HCT116 (cell line): ENCODE measurements at regions not wholly inside any gene's neighbourhood (a gene's known extent, or its start where the extent isn't known, plus 50 kb on each side); places are given as distances from the start of the nearest gene placed in this dataset.

ENCODE experiments used
- ATAC-seq: fragments of 200-7000 bp; cut with Tn5 transposase; 2 replicates; pipeline ENCODE4 v1.9.1; 2020; ENCODE audit warnings: mild to moderate bottlenecking, moderate library complexity
- BruUV-seq: library from RNA; stranded (reverse); fragments of 400-500 nt; replicated peaks from 2 replicates; lab custom pipeline; 2021; lab: Mats Ljungman, UMichigan
- CTCF ChIA-PET: fragments of 300-600 bp; sonication (Branson Sonifier 250); formaldehyde crosslinking; loops from one replicate; lab custom pipeline; 2021; ENCODE audit warnings: antibody characterized with exemption; lab: Charles Lee
- POLR2A ChIA-PET: fragments of 300-600, 350-600 bp; sonication (Branson Sonifier 250); formaldehyde crosslinking; loops from one replicate; lab custom pipeline; 2021; ENCODE audit warnings: antibody characterized with exemption; lab: Charles Lee
- RAD21 ChIA-PET, 2 experiments: fragments of 300-600 bp; sonication (Branson Sonifier 250); formaldehyde crosslinking; loops; one replicate each; lab custom pipeline; 2023; ENCODE audit warnings: low total read pairs in 2 of 2; ENCODE audit not compliant: uncharacterized antibody in 2 of 2, unreplicated experiment in 2 of 2, low non-redundant PET in 1 of 2; lab: Charles Lee
- DNase-seq: peaks from one replicate; pipeline ENCODE4 v3.0.0-alpha.2; 2010; ENCODE audit warnings: low read depth, low spot score
- H2AFZ ChIP-seq: fragments of 200-600 bp; shearing (Covaris generic), sonication (generic); 2 replicates; pipeline ENCODE4 v1.6.1; 2017; ENCODE audit warnings: low read depth, mixed run types, mixed read lengths, antibody characterized with exemption, low read length; ENCODE audit not compliant: poor library complexity, severe bottlenecking
- H3K27ac ChIP-seq: 2 replicates; pipeline ENCODE4 v1.5.1; 2012; ENCODE audit warnings: low read depth, low read length
- H3K27me3 ChIP-seq: fragments of 200-600 bp; sonication (generic); 2 replicates; pipeline ENCODE4 v1.6.1; 2016; ENCODE audit warnings: mixed run types, low read length, mixed read lengths; ENCODE audit not compliant: insufficient read depth
- H3K36me3 ChIP-seq, 2 experiments: fragments of 200-500 bp in 1 of 2; fragments of 200-600 bp in 1 of 2; sonication (Bioruptor generic) in 1 of 2; sonication (generic) in 1 of 2; 2 replicates each; pipeline versions ENCODE4 v1.5.1 to v1.6.1; 2014 to 2016; ENCODE audit warnings: low read length in 2 of 2, inconsistent platforms in 1 of 2, mixed read lengths in 1 of 2, mixed run types in 1 of 2; ENCODE audit not compliant: insufficient read depth in 2 of 2, control insufficient read depth in 1 of 2
- H3K4me1 ChIP-seq, 2 experiments: fragments of 200-600 bp in 1 of 2; sonication (generic) in 1 of 2; 2 replicates each; pipeline versions ENCODE4 v1.5.1 to v1.6.1; 2012 to 2017; ENCODE audit warnings: low read length in 2 of 2, inconsistent platforms in 1 of 2, mild to moderate bottlenecking in 1 of 2, mixed read lengths in 1 of 2, mixed run types in 1 of 2, moderate library complexity in 1 of 2; ENCODE audit not compliant: insufficient read depth in 2 of 2, control insufficient read depth in 1 of 2
- H3K4me2 ChIP-seq: fragments of 200-600 bp; sonication (generic); 2 replicates; pipeline ENCODE4 v1.6.1; 2017; ENCODE audit warnings: mixed run types, low read length, mixed read lengths
- H3K4me3 ChIP-seq, 2 experiments: fragments of 200-600 bp in 1 of 2; sonication (generic) in 1 of 2; replicated peaks in 1 of 2; 2 replicates each; pipeline ENCODE4 v1.5.1; 2011 to 2016; ENCODE audit warnings: low read length in 2 of 2, control low read depth in 1 of 2, low read depth in 1 of 2, mild to moderate bottlenecking in 1 of 2, mixed read lengths in 1 of 2, mixed run types in 1 of 2
- H3K79me2 ChIP-seq: fragments of 200-600 bp; sonication (generic); 2 replicates; pipeline ENCODE4 v1.6.1; 2017; ENCODE audit warnings: mild to moderate bottlenecking, mixed run types, low read length, moderate library complexity, mixed read lengths; ENCODE audit not compliant: insufficient read depth
- H3K9ac ChIP-seq: fragments of 200-600 bp; sonication (generic); 2 replicates; pipeline ENCODE4 v1.6.1; 2016; ENCODE audit warnings: low read length, mixed read lengths
- H3K9me2 ChIP-seq: fragments of 200-600 bp; sonication (generic), shearing (Covaris generic); 2 replicates; pipeline ENCODE4 v1.6.1; 2017; ENCODE audit warnings: mixed run types, mild to moderate bottlenecking, moderate library complexity; ENCODE audit not compliant: insufficient read depth
- H3K9me3 ChIP-seq, 2 experiments: fragments of 200-500 bp in 1 of 2; fragments of 200-600 bp in 1 of 2; sonication (Bioruptor generic) in 1 of 2; sonication (generic) in 1 of 2; 2 replicates each; pipeline ENCODE4 v1.6.1; 2014 to 2017; ENCODE audit warnings: low read length in 2 of 2, mixed read lengths in 2 of 2, inconsistent platforms in 1 of 2, low read depth in 1 of 2, mild to moderate bottlenecking in 1 of 2, mixed run types in 1 of 2, moderate library complexity in 1 of 2; ENCODE audit not compliant: control insufficient read depth in 1 of 2, insufficient read depth in 1 of 2
- H4K20me1 ChIP-seq: fragments of 200-600 bp; sonication (generic), shearing (Covaris generic); 2 replicates; pipeline ENCODE4 v1.6.1; 2017; ENCODE audit warnings: mixed run types, mild to moderate bottlenecking, moderate library complexity; ENCODE audit not compliant: insufficient read depth
- CEBPB ChIP-seq: IDR thresholded peaks from 2 replicates; pipeline ENCODE4 v1.6.1; 2012; ENCODE audit warnings: low read depth
- EGR1 ChIP-seq: IDR thresholded peaks from 2 replicates; pipeline ENCODE4 v1.6.1; 2012; ENCODE audit warnings: low read depth
- EZH2phosphoT487 ChIP-seq: fragments of 200-600 bp; IDR thresholded peaks from 2 replicates; pipeline ENCODE4 v1.6.1; 2018; ENCODE audit warnings: antibody characterized with exemption, borderline replicate concordance
- FOSL1 ChIP-seq: IDR thresholded peaks from 2 replicates; pipeline ENCODE4 v1.6.1; 2012; ENCODE audit warnings: low read depth
- POLR2A ChIP-seq: IDR thresholded peaks from 2 replicates; pipeline ENCODE4 v1.7.0; 2011; ENCODE audit warnings: borderline replicate concordance; ENCODE audit not compliant: insufficient read depth, insufficient read length; ENCODE audit errors: extremely low read depth
- POLR2AphosphoS5 ChIP-seq: IDR thresholded peaks from 2 replicates; pipeline ENCODE4 v1.6.1; 2011; ENCODE audit warnings: mild to moderate bottlenecking, low read depth, low read length, moderate library complexity
- SIN3A ChIP-seq: IDR thresholded peaks from 2 replicates; pipeline ENCODE4 v1.6.1; 2012; ENCODE audit warnings: low read depth
- SP1 ChIP-seq: IDR thresholded peaks from 2 replicates; pipeline ENCODE4 v1.6.1; 2012; ENCODE audit warnings: low read depth
- TCF7L2 ChIP-seq: IDR thresholded peaks from 2 replicates; pipeline ENCODE4 v1.7.0; 2011; ENCODE audit warnings: borderline replicate concordance, inconsistent platforms; ENCODE audit not compliant: insufficient read depth, insufficient read length; ENCODE audit errors: extremely low read depth
- YY1 ChIP-seq: IDR thresholded peaks from 2 replicates; pipeline ENCODE4 v1.6.1; 2011; ENCODE audit warnings: low read length, low read depth, moderate library complexity, mild to moderate bottlenecking; ENCODE audit not compliant: insufficient replicate concordance; ENCODE audit errors: extremely low read depth
- ZFX ChIP-seq: fragments of 450-650 bp; IDR thresholded peaks from 2 replicates; pipeline ENCODE4 v1.6.1; 2017
- ZNF274 ChIP-seq: fragments of 200-500 bp; sonication (Bioruptor generic); IDR thresholded peaks from 2 replicates; pipeline ENCODE4 v1.6.1; 2014; ENCODE audit warnings: mild to moderate bottlenecking, low read depth, low read length, inconsistent platforms
- intact Hi-C: fragments of 100-400 bp; cut with micrococcal nuclease; formaldehyde crosslinking; loops from 2 replicates; pipeline ENCODE4 v1.10.0; 2022
- TF ChIP-seq, protein P1 (sequence below): IDR thresholded peaks from 2 replicates; pipeline ENCODE4 v1.6.1; 2011; ENCODE audit warnings: mild to moderate bottlenecking, low read length, moderate library complexity; ENCODE audit not compliant: insufficient replicate concordance; ENCODE audit errors: extremely low read depth
- TF ChIP-seq, protein P2 (sequence below): IDR thresholded peaks from 2 replicates; pipeline ENCODE4 v1.6.1; 2012; ENCODE audit warnings: low read depth
- TF ChIP-seq, protein P3 (sequence below): IDR thresholded peaks from 2 replicates; pipeline ENCODE4 v1.6.1; 2012

DNA sequence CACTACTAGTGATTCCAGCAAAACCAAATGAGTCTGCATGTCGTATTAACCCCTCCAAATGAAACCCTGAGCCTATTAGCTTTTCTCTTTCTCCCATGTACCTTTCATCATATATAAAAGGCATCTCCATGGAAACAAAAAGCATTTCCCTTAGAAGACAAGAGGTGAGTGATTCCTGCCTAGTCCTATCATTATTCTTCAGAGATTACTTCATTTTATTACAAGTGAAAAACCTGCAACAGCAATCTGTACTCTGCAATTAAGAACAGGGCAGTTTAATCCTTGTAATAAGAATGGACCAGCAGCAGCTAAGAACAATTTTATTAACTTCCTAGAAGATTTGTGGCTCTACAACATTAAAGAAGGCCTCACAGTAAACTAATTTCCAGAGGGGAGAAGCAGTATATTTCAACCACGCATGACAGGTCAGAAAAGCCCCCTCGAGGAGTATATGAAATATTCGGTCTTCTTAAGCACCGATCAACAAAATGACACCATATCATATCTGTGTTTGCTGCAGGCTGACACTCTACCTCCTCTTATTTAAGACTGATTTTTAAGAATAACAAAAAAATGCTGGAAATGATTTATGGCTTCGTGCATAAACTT, 132.3 kb upstream of the TFPI start:
- CTCF ChIA-PET: no interaction called here
- TF ChIP-seq SIN3A (no peak), ZFX (no peak), YY1 (no peak), ZNF274 (no peak)
- Histone ChIP-seq H3K4me3 (no peak overlapping the region), H2AFZ (no peak overlapping the region), H3K9ac (no peak overlapping the region), H3K79me2 (no peaks in the 10 kb centered on the region), H3K27ac (no peak overlapping the region), H3K27me3 (no peaks in the 10 kb centered on the region), H3K36me3 (no peaks in the 10 kb centered on the region), H3K9me2 (no peaks in the 10 kb centered on the region), H3K4me1 (no peaks in the 10 kb centered on the region; a peak in 1 of 4 replicates), H3K4me2 (no peak overlapping the region), H3K9me3 (no peaks in the 10 kb centered on the region), H4K20me1 (no peaks in the 10 kb centered on the region)
- intact Hi-C loops: no loop called here
- RAD21 ChIA-PET: no interaction called here
- no peak for ATAC-seq
- no TSS peak for BruUV-seq
- no peak for DNase-seq
- POLR2A ChIA-PET: no interaction called here

DNA sequence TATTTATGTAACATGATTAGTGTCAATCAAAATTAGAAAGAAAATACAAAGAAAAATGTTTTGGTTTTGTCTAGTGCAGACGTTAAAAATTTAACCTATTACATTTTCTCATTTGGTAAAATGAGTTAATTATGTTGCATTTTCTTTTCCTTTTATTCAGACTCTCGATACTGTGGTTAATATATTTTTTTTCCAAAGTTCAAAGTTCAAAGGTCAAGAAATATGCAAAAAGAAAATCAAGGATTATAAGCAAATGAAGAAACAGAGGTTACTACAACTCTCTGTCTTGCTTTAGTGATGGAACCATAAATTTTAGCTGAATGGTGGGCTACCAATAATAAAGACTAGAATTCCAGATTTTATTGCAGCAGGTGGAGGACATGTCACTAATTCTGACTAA, 133.3 kb upstream of the TFPI start:
- no TSS peak for BruUV-seq
- RAD21 ChIA-PET: no interaction called here
- Histone ChIP-seq H3K9me3 (no peaks in the 10 kb centered on the region), H3K9me2 (no peaks in the 10 kb centered on the region), H3K4me3 (no peak overlapping the region), H3K36me3 (no peaks in the 10 kb centered on the region), H3K79me2 (no peaks in the 10 kb centered on the region), H3K4me1 (no peaks in the 10 kb centered on the region; a peak in 1 of 4 replicates), H4K20me1 (no peaks in the 10 kb centered on the region), H3K9ac (no peak overlapping the region), H2AFZ (no peak overlapping the region), H3K4me2 (no peak overlapping the region), H3K27me3 (no peaks in the 10 kb centered on the region), H3K27ac (no peak overlapping the region)
- no peak for ATAC-seq
- POLR2A ChIA-PET: no interaction called here
- DNase-seq: no peak
- CTCF ChIA-PET: no interaction called here
- intact Hi-C loops: no loop called here
- TF ChIP-seq, protein P1, sequence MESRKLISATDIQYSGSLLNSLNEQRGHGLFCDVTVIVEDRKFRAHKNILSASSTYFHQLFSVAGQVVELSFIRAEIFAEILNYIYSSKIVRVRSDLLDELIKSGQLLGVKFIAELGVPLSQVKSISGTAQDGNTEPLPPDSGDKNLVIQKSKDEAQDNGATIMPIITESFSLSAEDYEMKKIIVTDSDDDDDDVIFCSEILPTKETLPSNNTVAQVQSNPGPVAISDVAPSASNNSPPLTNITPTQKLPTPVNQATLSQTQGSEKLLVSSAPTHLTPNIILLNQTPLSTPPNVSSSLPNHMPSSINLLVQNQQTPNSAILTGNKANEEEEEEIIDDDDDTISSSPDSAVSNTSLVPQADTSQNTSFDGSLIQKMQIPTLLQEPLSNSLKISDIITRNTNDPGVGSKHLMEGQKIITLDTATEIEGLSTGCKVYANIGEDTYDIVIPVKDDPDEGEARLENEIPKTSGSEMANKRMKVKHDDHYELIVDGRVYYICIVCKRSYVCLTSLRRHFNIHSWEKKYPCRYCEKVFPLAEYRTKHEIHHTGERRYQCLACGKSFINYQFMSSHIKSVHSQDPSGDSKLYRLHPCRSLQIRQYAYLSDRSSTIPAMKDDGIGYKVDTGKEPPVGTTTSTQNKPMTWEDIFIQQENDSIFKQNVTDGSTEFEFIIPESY: no peak
- TF ChIP-seq EZH2phosphoT487 (no peak), EGR1 (no peak), POLR2AphosphoS5 (no peak), SIN3A (no peak), FOSL1 (no peak), ZFX (no peak), CEBPB (no peak), SP1 (no peak), TCF7L2 (no peak), POLR2A (no peak), YY1 (no peak), ZNF274 (no peak)
- TF ChIP-seq, protein P2, sequence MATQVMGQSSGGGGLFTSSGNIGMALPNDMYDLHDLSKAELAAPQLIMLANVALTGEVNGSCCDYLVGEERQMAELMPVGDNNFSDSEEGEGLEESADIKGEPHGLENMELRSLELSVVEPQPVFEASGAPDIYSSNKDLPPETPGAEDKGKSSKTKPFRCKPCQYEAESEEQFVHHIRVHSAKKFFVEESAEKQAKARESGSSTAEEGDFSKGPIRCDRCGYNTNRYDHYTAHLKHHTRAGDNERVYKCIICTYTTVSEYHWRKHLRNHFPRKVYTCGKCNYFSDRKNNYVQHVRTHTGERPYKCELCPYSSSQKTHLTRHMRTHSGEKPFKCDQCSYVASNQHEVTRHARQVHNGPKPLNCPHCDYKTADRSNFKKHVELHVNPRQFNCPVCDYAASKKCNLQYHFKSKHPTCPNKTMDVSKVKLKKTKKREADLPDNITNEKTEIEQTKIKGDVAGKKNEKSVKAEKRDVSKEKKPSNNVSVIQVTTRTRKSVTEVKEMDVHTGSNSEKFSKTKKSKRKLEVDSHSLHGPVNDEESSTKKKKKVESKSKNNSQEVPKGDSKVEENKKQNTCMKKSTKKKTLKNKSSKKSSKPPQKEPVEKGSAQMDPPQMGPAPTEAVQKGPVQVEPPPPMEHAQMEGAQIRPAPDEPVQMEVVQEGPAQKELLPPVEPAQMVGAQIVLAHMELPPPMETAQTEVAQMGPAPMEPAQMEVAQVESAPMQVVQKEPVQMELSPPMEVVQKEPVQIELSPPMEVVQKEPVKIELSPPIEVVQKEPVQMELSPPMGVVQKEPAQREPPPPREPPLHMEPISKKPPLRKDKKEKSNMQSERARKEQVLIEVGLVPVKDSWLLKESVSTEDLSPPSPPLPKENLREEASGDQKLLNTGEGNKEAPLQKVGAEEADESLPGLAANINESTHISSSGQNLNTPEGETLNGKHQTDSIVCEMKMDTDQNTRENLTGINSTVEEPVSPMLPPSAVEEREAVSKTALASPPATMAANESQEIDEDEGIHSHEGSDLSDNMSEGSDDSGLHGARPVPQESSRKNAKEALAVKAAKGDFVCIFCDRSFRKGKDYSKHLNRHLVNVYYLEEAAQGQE: no peak
- TF ChIP-seq, protein P3, sequence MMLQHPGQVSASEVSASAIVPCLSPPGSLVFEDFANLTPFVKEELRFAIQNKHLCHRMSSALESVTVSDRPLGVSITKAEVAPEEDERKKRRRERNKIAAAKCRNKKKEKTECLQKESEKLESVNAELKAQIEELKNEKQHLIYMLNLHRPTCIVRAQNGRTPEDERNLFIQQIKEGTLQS: no peak
